ENCODE measurements at regions not wholly inside any gene's neighbourhood (a gene's known extent, or its start where the extent isn't known, plus 50 kb on each side); places are given as distances from the start of the nearest gene placed in this dataset.
"Not testable (repeated sequence)": the region's sequence is repeated elsewhere in the genome, so short reads cannot be mapped to it uniquely, and the experiment has no call there.

DNA sequence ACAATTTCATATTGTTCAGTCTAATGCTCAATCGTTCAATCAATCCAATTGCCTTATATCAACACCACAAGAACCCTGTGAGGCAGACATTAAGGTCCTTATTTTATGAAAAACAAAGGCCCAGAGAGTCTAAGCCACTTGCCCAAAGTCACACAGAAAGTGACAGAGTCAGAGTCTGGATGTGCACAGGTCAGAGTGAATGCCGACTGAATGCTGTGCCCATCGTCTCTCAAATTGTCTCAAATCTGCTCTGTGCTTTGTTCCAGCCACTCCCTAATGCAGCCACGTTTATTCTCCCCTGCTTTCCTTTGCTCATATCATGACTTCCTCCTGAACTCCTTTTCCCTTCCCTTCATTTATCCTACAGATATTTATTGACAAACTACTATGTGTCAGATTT lies 558.3 kb downstream of the MATN1 start:
- DNase-seq, result no peak

DNA sequence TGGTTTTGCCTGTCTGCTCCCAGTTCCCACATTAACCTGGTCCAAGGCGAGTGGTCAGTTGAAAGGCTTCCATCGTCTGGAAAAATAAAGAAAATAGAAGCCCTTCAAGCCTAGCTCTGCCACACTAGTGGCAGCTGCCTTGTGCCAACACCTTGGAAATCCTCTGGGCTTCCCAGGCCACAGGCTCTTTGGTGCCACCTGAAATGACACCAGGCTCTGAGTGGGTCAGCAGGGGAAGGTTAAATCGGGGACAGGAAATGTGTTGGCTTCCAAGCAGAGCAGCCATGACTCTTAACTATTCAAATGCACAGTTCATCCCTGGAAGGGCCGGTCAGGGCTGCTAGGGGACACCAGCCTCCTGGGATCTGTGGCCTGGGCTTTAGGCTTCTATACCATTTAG lies 558.7 kb downstream of the MATN1 start:
- DNase-seq, result no peak

DNA sequence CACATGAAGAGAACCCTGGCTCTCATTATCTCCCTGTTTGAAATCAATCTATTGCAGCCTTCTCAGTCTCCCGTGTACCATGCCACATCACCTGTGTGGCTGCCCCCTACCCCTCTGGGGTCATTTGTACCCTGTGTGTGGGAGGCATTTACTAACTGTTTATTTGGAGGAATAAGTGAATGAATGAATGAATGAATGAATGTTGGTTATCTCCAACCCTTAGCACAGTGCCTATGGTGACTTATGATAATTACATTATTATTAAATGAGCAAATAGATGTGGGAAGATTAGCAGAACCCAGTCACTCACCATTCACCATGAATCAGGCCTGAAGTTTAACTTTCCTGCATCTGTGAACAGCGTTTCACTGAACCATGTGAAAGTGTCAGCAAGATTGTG lies 560.8 kb downstream of the MATN1 start:
- DNase-seq, result no peak

DNA sequence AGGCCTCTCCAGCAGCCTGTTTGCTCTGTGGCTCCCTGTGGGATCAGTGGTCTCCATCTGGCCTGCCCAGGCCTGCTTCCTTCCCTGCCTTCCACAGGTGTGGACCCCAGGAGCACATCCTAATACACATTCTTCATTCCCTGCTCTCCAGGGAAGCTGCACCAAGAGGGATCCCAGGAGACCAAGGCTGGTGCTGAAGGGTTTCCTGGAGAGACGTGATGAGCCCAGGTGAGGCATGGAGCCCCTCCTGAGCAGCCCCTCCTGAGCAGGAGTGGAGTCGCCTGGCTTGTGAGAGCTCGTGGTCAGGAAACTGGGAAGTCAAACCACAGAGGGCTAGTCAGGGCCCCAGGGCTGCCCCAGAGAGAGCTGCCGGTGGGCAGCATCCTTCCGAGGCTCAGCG lies 561.4 kb downstream of the MATN1 start:
- DNase-seq, result no peak

DNA sequence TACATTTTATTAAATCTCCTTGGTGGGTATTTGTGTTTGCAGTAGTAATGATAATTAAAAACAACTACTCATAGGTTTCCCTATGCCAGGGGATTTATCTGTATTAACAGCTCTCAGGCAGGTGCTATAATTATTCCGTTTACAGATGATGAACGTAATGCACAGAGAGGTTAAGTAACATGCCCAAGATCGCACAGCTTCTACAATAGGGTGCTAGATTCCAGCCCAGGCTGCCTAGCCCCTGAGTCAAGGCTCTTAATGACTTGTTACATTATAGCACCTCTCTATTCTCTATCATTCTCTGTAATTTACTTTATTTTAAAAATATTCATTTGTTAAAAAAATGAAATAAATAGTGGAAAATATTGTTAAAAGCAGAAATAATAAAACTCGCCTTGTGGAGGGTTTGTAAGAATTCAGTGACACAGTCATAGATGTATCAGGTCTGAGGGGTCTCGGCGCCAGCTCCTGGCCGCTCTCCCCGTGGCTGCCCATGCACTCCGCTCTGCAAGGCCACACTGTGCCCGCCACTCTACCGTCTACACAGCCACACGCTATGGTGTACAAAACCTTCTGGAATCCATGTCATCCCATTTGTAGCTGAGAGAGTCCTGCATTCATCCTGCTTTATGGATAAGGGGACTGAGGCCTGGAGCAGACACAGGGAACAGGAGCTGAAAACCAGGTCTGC lies 562.2 kb downstream of the MATN1 start:
- no peak for DNase-seq

DNA sequence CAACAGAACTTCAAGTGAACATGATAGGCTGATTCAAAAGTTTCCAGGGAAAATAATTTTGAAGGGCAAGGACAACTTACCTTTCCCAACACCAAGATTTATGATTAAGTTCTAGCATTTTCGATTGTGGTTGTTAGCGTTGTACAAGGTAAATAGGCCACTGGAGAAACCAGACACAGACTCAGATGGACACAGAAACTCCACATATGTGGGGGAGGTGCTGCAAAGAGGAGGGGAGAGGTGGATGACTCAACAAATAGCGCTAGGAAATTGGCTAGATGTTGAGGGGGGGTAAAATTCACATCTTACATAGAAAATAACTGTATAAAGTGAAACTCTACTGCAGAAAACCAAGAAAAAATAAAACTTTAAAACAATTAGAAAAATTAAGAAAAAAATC lies 564.4 kb downstream of the MATN1 start:
- no peak for DNase-seq

DNA sequence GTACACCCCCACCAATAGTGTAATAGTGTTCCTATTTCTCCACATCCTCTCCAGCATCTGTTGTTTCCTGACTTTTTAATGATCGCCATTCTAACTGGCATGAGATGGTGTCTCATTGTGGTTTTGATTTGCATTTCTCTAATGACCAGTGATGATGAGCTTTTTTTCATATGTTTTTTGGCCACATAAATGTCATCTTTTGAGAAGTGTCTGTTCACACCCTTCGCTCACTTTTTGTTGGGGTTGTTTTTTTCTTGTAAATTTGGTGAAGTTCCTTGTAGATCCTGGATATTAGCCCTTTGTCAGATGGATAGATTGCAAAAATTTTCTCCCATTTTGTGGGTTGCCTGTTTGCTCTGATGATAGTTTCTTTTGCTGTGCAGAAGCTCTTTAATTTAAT lies 567.7 kb downstream of the MATN1 start:
- DNase-seq, result not testable (repeated sequence)

DNA sequence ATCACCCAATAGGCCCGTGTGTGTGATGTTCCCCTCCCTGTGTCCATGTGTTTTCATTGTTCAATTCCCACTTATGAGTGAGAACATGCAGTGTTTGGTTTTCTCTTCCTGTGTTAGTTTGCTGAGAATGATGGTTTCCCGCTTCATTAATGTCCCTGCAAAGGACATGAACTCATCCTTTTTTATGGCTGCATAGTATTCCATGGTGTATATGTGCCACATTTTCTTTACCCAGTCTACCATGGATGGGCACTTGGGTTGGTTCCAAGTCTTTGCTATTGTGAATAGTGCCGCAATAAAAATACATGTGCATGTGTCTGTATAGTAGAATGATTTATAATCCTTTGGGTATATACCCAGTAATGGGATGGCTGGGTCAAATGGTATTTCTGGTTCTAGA lies 568.1 kb downstream of the MATN1 start:
- not testable (repeated sequence) for DNase-seq

DNA sequence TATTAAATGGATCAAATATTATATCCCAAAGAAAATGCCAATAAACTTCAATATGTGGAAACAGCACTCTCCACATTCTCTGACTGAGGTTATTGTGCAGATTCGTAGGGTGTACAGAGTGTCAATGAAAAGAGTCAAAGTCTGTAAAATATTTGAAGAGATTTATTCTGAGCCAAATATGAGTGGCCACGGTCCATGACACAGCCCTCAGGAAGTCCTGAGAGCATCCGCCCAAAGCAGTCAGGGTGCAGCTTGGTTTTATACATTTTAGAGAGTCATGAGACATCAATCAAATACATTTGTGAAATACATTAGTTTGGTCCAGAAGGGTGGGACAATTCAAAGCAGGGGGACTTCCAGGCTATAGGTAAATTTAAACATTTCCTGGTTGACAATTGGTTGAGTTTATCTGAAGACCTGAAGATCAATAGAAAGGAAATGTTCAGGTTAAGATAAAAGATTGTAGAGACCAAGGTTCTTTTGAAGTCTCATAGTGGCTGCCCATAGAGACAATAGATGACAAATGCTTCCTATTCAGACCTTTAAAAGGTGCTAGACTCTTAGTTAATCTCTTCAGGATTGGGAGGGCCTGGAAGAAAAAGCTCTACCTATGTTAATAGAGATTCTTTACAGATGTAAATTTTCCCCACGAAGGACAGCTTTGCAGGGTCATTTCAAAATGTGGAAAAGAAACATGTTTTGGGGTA lies 569.5 kb downstream of the MATN1 start:
- DNase-seq, result no peak

DNA sequence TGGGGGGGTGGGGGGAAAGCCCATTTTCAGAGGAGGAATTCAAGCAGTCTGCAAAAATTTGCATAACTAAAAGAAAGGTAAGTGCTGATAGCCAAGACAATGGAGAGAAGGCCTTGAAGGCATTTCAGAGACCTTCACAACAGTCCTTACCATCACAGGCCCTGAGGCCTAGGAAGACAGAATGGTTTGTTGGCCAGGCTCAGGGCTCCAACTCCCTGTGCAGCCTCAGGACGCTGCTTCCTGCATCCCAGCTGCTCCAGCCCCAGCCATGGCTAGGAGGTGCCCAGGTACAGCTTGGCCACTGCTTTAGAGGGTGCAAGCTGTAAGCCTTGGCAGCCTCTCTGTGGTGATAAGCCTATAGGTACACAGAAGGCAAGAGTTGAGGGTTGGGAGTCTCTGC lies 571.6 kb downstream of the MATN1 start:
- no peak for DNase-seq

DNA sequence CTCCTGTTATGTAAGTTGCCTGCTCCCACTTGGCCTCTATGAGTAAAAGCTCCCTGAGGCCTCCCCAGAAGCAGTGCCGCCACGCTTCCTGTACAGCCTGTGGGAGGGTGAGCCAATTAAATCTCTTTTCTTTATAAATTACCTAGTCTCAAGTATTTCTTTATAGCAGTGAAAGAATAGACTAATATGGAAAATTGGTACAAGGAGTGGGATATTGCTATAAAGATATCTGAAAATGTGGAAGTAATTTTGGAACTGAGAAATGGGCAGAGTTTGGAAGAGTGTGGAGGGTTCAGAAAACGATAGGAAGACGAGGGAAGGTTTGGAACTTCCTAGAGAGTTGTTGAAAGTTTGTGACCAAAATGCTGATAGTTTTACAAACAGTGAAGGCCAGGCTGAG lies 572.3 kb downstream of the MATN1 start:
- DNase-seq, result no peak

DNA sequence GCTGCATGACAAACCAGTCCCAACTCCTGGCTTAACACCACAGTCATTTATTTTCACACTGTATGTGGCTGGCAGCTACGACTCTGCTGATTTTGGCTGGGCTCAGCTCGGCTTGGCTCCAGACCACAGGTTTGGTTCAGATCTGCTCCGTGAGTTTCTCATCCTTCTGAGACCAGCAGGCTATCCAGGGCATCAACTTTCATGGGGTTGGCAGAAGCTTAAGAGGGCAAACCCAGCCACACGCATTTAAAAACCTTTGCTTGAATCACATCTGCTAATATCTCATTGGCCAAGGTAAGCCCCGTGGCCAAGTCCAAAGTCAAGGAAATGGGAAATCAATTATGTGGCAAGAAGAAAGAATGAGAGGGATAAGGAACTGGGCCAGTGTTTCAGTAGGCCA lies 574.2 kb downstream of the MATN1 start:
- no peak for DNase-seq

DNA sequence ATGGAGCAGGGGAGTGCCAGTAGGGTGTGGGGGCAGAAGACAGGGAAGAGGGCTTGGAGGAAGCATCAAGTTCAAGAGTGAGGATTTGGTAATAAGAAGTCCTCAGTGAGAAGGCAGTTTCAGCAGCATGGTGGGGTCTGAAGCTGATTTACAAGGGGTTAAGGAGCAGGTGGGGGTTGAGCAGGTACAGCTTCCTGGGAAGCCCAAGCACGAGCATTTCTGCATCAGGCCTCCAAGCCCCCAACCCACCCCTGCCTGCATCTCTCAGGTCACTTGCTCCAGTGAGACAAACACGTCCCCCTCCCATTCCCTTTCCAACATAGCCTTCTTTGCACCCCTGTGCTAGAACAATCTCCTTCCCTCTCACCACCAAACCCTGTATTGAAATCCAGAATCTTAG lies 574.7 kb downstream of the MATN1 start:
- DNase-seq, result no peak

DNA sequence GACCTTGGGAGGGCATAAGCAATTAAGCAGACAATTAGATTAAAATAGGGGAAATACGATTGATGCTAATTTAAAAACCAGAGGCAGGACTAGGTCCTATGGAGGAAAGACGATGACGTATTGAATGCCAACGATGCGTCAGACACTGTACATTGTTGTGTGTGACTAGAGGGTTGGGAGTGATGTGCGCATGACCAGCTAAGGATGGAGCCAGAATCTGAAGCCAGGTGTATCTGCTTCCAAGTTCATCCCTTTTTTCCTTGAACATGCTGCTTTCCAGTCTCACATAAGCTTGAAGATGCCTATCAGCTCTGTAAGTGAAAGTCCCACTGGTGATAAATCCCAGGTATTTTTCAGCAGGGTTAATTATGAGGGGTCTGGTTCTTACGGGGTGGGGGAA lies 576.2 kb downstream of the MATN1 start:
- no peak for DNase-seq

DNA sequence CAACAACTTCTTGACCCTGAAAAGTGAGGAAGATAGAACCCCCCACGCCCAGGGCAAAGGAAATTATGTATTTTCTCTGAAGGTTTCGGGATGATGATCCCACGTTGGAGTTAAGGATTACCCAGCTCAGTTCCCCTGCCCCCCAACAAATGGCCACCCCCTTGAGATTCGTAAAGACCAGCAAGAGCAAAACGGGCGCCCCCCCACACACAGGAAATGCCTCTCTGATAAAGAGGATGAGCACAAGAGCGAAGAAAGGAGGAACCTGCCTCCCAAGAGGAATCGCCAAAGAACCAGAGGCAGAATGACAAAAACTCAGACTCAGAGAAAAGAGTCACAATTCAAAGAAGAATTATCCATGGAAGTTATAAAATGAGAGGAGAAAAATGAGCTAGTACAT lies 576.9 kb downstream of the MATN1 start:
- no peak for DNase-seq

DNA sequence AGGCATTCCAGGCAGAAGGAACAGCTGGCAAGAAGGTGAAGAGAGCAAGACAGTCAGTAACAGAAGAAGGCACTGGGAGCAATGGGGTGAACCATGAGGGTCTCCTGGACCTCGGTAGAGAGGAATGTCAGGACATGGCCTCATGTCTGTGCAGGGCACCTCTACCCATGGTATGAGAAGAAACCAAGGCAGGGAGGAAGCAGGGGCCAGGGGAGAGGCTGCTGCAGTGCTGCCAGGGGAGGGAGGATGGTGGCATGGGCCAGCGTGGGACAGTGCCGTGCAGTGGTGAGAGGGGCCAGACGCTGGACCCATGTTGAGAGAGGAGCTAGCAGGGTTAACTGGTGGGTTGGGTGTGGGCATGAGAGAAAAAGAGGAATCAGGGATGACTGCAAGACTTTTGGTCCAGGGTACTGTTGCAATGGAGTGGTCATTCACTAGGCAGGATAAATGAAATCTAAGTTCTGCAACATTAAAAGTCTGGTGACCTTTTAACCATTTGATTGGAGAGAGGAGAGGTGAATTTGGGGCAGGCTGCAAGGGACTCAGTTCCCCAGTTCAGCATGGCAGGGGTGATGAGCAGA lies 577.6 kb downstream of the MATN1 start:
- no peak for DNase-seq

DNA sequence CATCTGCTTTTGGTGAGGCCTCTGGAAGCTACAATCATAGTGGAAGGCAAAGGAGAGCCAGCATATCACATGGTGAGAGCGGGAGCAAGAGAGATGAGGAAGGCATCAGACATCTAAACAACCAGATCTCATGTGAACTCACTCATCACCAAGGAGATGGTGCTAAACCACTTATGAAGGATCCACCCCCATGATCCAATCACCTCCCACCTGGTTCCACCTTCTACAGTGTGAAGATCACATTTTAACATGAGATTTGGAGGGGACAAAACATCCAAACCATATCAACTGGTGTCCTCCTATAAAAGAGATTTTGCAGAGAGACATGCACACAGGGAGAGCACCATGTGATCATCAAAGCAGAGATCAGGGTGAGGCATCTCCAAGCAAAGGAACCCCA lies 578.6 kb downstream of the MATN1 start:
- no peak for DNase-seq

DNA sequence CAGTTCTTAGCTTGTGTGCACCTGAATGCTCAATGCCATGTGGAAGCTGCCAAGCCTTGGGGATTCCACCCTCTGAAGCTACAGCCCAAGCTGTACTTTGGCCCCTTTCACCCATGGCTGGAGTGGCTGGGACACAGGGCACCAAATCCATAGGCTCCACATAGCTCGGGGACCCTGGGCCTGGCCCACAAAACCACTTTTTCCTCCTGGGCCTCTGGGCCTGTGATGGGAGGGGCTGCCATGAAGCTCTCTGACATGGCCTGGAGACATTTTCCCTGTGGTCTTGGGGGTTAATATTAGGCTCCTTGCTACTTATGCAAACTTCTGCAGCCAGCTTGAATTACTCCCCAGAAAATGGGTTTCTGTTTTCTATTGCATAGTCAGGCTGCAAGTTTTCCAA lies 579.9 kb downstream of the MATN1 start:
- no peak for DNase-seq

DNA sequence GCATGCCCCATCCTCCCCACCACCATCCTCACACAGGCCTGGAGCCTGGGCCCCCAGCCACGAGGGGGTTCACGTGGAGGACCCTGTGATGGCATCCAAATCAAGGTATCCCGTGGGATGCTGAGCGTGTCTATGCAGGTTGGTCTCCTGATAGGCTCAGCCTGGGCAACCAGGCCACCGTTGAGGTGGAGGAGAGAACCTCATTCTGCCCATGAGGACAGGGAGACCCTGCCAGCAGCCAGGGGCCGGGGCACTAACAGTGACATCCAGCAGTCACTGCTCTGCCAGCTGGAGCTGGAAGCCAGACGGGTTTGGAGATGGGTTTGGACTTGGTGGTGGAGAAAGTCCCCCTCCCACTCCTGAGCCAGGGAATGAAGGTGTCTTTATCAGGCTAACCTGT lies 582.8 kb downstream of the MATN1 start:
- no peak for DNase-seq

DNA sequence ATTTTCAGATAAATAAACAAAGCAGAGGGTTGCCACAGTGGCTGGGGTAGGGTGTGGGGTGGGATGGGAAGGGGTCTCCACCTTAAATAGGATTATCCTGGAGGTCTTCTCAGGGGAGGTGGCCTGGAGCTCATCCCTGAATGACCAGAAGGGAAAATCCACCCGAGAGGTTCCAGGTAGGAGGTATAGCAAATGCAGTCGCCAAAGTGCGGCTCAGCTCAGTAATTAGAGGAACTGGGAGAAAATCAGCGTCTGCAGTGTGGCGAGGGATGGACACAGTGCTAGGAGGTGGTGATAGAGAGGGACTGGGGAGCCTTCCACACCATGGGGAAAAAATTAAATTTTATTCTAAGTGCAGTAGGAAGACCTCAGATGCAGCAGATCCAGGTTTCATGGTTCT lies 584.5 kb downstream of the MATN1 start:
- no peak for DNase-seq

DNA sequence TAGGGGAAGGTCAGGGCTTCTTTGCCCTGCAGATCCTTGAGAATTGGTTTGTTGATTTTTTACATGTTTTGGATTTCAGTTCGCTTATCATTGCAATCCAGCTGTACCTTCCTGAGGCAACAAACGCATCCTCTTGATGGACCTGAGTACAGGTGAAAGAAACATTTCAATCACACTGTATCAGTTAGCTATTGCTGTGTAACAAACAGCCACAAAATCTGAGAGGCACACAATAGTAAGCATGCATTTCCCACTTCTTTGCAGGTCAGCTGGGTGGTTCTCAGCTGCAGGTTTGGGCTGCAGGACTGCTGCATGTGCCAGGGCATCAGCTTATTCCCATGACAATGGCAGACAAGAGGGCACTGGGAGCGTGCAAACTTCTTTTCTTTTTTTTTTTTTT lies 586.4 kb downstream of the MATN1 start:
- DNase-seq, result no peak

DNA sequence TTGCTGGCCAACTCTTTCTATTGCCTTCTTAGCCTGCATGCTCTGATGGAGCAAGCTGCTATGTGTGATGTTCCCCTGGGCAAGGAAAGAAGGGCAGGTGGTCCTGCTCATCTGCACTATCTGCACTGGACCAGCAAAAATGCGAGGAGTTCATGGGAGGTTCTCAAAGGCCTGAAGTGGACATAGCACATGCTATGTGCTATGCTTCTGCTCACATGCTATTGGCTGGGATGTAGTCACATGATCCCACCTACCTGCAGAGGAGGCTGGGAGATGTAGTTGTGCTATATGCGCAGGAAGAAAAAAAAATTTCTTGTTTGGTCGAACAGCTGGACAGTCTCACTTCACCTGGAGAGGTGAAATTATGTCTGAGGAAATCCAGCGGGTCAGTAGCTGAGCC lies 587.7 kb downstream of the MATN1 start:
- DNase-seq, result no peak

DNA sequence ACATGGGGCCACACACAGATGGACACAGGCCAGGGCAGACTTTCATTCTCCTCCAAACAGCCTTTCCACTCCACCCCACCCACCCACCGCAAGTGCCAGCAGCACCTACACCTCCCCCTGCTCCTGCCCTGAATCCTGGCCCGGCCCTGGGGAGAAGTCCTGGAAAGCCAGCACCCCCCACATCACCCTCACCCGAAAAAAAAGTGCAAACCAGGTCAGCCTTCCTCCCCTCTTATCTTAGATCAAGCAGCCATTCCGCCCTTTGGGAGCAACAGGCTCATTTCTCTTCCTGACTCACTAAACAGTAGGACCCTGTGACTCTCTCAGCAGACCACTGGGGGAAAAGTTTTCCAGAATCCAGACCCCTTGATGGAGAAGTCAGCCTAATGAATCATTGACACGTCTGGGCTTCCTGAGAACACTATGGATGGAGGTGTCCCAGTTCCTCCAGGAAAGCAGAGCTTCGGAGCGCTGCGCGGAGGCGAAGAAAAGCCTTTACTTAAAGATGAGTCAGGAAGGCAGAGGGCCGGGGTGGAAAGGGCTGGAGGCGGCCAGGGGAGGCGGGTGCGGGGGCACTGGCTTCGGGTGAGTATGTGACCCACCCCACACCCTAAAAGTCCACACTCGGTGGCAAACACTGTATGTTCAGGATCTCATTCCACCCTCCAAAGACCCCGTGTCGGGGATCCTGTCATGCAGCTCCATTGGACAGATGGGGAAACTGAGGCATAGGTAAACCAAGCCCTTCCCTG lies 588.7 kb downstream of the MATN1 start:
- DNase-seq, result no peak
